Lower lobe of right lung (tissue), 2 donors: ENCODE measurements at regions not wholly inside any gene's neighbourhood (a gene's known extent, or its start where the extent isn't known, plus 50 kb on each side); places are given as distances from the start of the nearest gene placed in this dataset.

Source experiments
- ATAC-seq, 2 donors: fragments of 200-7000 bp; cut with Tn5 transposase; one replicate each; pipeline ENCODE4 v1.9.1; 2020 to 2022; ENCODE audit warnings: mild to moderate bottlenecking in 2 of 2, moderate library complexity in 2 of 2
- DNase-seq: peaks from one replicate; pipeline ENCODE4 v3.0.0-alpha.2; 2020
- H3K27ac ChIP-seq: fragments of 200-600 bp; one replicate; pipeline ENCODE4 v1.8.0; 2022
- H3K27me3 ChIP-seq: fragments of 200-600 bp; one replicate; pipeline ENCODE4 v1.8.0; 2022; ENCODE audit warnings: low read depth
- H3K36me3 ChIP-seq: fragments of 200-600 bp; one replicate; pipeline ENCODE4 v1.8.0; 2022; ENCODE audit warnings: mild to moderate bottlenecking
- H3K4me1 ChIP-seq: fragments of 200-600 bp; one replicate; pipeline ENCODE4 v1.8.0; 2022
- H3K4me3 ChIP-seq: fragments of 200-600 bp; one replicate; pipeline ENCODE4 v1.8.0; 2022; ENCODE audit warnings: mild to moderate bottlenecking
- H3K9me3 ChIP-seq: fragments of 200-600 bp; one replicate; pipeline ENCODE4 v1.8.0; 2022
- intact Hi-C: fragments of 100-400 bp; cut with DNase I; formaldehyde crosslinking; loops from one replicate; pipeline ENCODE4 v1.11.0; 2022
- TF ChIP-seq, protein P1 (sequence below): fragments of 200-600 bp; IDR thresholded peaks from one replicate; pipeline ENCODE4 v1.8.0; 2022; ENCODE audit warnings: antibody characterized with exemption, mild to moderate bottlenecking
- donor health status: DM: no; HTN: yes; CAD: no; lungs with severe emphysema.

- no peaks in the 10 kb centered on the region for H3K27me3 ChIP-seq
- no peak overlapping the region for H3K4me3 ChIP-seq
- DNase-seq (no peak), ATAC-seq (no peak)
- H3K36me3 ChIP-seq: no peaks in the 10 kb centered on the region
- no peaks in the 10 kb centered on the region for H3K4me1 ChIP-seq
- TF ChIP-seq, protein P1, sequence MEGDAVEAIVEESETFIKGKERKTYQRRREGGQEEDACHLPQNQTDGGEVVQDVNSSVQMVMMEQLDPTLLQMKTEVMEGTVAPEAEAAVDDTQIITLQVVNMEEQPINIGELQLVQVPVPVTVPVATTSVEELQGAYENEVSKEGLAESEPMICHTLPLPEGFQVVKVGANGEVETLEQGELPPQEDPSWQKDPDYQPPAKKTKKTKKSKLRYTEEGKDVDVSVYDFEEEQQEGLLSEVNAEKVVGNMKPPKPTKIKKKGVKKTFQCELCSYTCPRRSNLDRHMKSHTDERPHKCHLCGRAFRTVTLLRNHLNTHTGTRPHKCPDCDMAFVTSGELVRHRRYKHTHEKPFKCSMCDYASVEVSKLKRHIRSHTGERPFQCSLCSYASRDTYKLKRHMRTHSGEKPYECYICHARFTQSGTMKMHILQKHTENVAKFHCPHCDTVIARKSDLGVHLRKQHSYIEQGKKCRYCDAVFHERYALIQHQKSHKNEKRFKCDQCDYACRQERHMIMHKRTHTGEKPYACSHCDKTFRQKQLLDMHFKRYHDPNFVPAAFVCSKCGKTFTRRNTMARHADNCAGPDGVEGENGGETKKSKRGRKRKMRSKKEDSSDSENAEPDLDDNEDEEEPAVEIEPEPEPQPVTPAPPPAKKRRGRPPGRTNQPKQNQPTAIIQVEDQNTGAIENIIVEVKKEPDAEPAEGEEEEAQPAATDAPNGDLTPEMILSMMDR: no peak
- intact Hi-C loops: no loop called here
- no peaks in the 10 kb centered on the region for H3K9me3 ChIP-seq
- H3K27ac ChIP-seq: no peak overlapping the region
These were observed 138.7 kb downstream of the YTHDC2 start for GRCh38 chr5:113652161-113652560.

DNA sequence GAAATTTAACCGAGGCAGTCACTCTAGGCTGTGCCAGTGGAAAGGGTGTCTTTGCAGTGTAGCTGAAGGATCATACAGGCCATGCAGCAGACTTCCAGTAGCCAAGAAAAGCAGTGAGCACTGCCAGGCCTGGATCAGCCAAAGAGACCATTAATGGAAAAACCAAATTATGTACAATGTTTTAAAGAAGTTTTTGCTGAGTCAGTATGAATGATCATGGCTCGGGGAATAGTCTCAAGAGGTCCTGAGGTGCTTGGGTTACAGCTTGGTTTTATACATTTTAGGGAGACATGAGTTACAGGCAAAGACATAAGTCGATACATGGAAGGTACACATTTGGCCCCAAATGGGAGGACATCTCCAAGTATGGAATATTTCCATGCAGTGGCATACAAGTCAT, 141.3 kb downstream of the YTHDC2 start:
- intact Hi-C loops: no loop called here
- no peaks in the 10 kb centered on the region for H3K4me1 ChIP-seq
- no peak overlapping the region for H3K27ac ChIP-seq
- no peak overlapping the region for H3K4me3 ChIP-seq
- no peak for DNase-seq
- TF ChIP-seq, protein P1: no peak
- H3K36me3 ChIP-seq: no peaks in the 10 kb centered on the region
- H3K9me3 ChIP-seq: no peaks in the 10 kb centered on the region
- ATAC-seq: no peak
- no peaks in the 10 kb centered on the region for H3K27me3 ChIP-seq

- Histone ChIP-seq H3K36me3 (no peaks in the 10 kb centered on the region), H3K9me3 (no peaks in the 10 kb centered on the region), H3K4me1 (no peaks in the 10 kb centered on the region), H3K27ac (no peak overlapping the region), H3K27me3 (no peaks in the 10 kb centered on the region), H3K4me3 (no peak overlapping the region)
- intact Hi-C loops: no loop called here
- TF ChIP-seq, protein P1: no peak
- ATAC-seq (no peak), DNase-seq (no peak)
These were observed 146.7 kb downstream of the YTHDC2 start for GRCh38 chr5:113660206-113660605.

DNA sequence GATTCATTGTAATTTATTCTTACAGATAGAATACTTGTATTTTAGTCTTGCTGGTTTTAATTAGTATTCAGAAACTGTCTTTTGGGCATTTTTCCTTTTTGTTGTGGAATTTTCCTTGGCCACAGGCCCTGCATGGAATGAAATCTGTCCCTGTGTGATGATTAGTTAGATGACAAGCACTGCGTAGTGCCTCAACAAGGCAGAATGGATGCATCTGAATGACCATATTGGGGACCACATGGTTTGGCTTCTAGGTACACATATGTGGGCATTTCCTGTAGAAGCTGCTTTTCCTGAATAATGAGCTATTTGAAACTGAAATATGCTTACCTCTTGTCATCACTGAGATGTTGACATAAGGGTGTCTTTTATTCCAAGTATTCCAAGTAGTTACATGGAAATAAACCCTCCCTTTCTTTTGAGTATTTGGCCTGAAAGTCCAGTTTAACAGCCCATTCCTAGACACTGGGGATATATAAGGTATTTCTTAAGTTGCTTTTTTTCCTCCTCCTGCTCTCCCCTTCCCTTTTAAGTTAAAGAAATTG, 147.3 kb downstream of the YTHDC2 start:
- TF ChIP-seq, protein P1: no peak
- intact Hi-C loops: no loop called here
- H3K27ac ChIP-seq: no peak overlapping the region
- ATAC-seq (no peak), DNase-seq (no peak)
- H3K4me3 ChIP-seq: no peak overlapping the region
- no peaks in the 10 kb centered on the region for H3K4me1 ChIP-seq
- H3K36me3 ChIP-seq: no peaks in the 10 kb centered on the region
- no peaks in the 10 kb centered on the region for H3K27me3 ChIP-seq
- no peaks in the 10 kb centered on the region for H3K9me3 ChIP-seq

- Histone ChIP-seq H3K9me3 (no peaks in the 10 kb centered on the region), H3K4me3 (no peak overlapping the region), H3K36me3 (no peaks in the 10 kb centered on the region), H3K27me3 (no peaks in the 10 kb centered on the region), H3K4me1 (no peaks in the 10 kb centered on the region), H3K27ac (no peak overlapping the region)
- TF ChIP-seq, protein P1: peak; percentile 15
- DNase-seq (peak; percentile 53), ATAC-seq (no peak)
- intact Hi-C loops: no loop called here
These were observed 150.5 kb downstream of the YTHDC2 start for GRCh38 chr5:113663879-113664541.
